Heart left ventricle (tissue), 13 donors: ENCODE measurements at regions not wholly inside any gene's neighbourhood (a gene's known extent, or its start where the extent isn't known, plus 50 kb on each side); places are given as distances from the start of the nearest gene placed in this dataset.
"Not testable (repeated sequence)": the region's sequence is repeated elsewhere in the genome, so short reads cannot be mapped to it uniquely, and the experiment has no call there.

Experiments
- CTCF ChIP-seq, 12 donors: fragments of 200-600 bp; sonication (generic) in 4 of 12; IDR thresholded peaks; one replicate each; pipeline versions ENCODE4 v1.5.0 to v1.8.0; 2018 to 2022; ENCODE audit warnings: antibody characterized with exemption in 12 of 12, mild to moderate bottlenecking in 5 of 12
- POLR2A ChIP-seq, 2 donors: fragments of 450-650 bp; IDR thresholded peaks; one replicate each; pipeline ENCODE4 v1.6.1; 2017; ENCODE audit warnings: antibody characterized with exemption in 2 of 2, mild to moderate bottlenecking in 2 of 2, moderate library complexity in 2 of 2
- donor health status: ischemic (EF 13 %, LVEDD 7.1; RV severe dilation, severe dysfunction).
- donor health status: DM: no; HTN: yes; CAD: no.
- donor health status: DM: no; HTN: no; CAD: no.
- donor health status: ischemic (EF 25% LVEDD 6.9; RV normal size, moderate dysfunction).
- donor health status: ischemic (EF 25% LVEDD 5.7; RV mildly dilated, moderate dysfunction).
- donor health status: ischemic (EF 35%, LVEDD 5.7; RV mildly dilated, moderate dysfunction).
- donor health status: nonischemic (EF 11% LVEDD 7.7; RV severe dilation, severe dysfunction).
- donor health status: DM: yes; HTN: yes; CAD: no.
- donor health status: PGD.
- donor health status: ischemic (EF 29% LVEDD 5.4; RV normal size, mild dysfunction).
- donor health status: nonischemic (EF 23%, LVEDD 6.1; RV moderate dilation, normal function).

- not testable (repeated sequence) for TF ChIP-seq CTCF, POLR2A (IDR thresholded peaks at IDR 0.05)
Measured at GRCh38 chr3:127086591-127086990, 103.7 kb downstream of the PLXNA1 start.
